ENCODE measurements at regions not wholly inside any gene's neighbourhood (a gene's known extent, or its start where the extent isn't known, plus 50 kb on each side); places are given as distances from the start of the nearest gene placed in this dataset.

DNA sequence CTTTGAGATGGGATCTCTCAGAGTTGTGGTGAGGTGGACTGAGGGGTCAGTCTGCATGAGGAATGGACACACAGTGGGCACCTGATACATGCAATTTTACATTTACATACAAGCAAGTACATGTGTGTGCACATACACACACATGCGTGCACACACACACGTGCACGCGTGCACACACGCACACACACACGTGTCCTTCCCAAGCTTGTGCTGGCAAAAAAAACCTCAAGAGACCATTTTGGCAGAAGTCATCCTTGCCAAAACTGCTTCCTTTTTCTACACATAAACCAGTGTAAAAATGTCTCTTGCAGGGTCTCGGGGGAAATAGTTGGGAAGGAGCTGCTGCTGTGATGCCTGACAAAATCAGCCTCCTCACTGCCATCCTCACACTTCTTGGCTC, 279.5 kb upstream of the POU3F3 start:
- CTCF ChIA-PET, result no interaction called here
- H3K4me1 ChIP-seq (ENCODE audit: control insufficient read depth, insufficient read depth, low read length), result no peaks in the 10 kb centered on the region
- H3K36me3 ChIP-seq (ENCODE audit: control insufficient read depth in 2 of 2, insufficient read depth in 1 of 2, low read length in 2 of 2), result no peaks in the 10 kb centered on the region
- H3K4me3 ChIP-seq (ENCODE audit: low read depth, low read length), result no peak overlapping the region
- H3K9me3 ChIP-seq (ENCODE audit: control insufficient read depth, insufficient read depth, low read depth, low read length), result no peaks in the 10 kb centered on the region
- POLR2A ChIA-PET, result no interaction called here
- H3K27ac ChIP-seq (ENCODE audit: extremely low read depth, low read depth, low read length), result no peak overlapping the region
- TF ChIP-seq, protein P1, sequence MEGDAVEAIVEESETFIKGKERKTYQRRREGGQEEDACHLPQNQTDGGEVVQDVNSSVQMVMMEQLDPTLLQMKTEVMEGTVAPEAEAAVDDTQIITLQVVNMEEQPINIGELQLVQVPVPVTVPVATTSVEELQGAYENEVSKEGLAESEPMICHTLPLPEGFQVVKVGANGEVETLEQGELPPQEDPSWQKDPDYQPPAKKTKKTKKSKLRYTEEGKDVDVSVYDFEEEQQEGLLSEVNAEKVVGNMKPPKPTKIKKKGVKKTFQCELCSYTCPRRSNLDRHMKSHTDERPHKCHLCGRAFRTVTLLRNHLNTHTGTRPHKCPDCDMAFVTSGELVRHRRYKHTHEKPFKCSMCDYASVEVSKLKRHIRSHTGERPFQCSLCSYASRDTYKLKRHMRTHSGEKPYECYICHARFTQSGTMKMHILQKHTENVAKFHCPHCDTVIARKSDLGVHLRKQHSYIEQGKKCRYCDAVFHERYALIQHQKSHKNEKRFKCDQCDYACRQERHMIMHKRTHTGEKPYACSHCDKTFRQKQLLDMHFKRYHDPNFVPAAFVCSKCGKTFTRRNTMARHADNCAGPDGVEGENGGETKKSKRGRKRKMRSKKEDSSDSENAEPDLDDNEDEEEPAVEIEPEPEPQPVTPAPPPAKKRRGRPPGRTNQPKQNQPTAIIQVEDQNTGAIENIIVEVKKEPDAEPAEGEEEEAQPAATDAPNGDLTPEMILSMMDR (tag by site-specific recombination; IDR thresholded peaks at IDR 0.05), result no peak
- no peak for TF ChIP-seq TCF7L2 (IDR thresholded peaks at IDR 0.05; ENCODE audit: borderline replicate concordance, low read depth, low read length)
- TF ChIP-seq SETDB1 (IDR thresholded peaks at IDR 0.05; ENCODE audit: insufficient read length, low read length), result no peak
- TF ChIP-seq ZNF776 (tag by site-specific recombination; IDR thresholded peaks at IDR 0.05; ENCODE audit: borderline replicate concordance), result no peak
- no peak for TF ChIP-seq ZNF549 (tag by site-specific recombination; IDR thresholded peaks at IDR 0.05)
- no peak for TF ChIP-seq ZNF76 (tag by site-specific recombination; IDR thresholded peaks at IDR 0.05; ENCODE audit: borderline replicate concordance, low read depth)
- TF ChIP-seq, protein P2, sequence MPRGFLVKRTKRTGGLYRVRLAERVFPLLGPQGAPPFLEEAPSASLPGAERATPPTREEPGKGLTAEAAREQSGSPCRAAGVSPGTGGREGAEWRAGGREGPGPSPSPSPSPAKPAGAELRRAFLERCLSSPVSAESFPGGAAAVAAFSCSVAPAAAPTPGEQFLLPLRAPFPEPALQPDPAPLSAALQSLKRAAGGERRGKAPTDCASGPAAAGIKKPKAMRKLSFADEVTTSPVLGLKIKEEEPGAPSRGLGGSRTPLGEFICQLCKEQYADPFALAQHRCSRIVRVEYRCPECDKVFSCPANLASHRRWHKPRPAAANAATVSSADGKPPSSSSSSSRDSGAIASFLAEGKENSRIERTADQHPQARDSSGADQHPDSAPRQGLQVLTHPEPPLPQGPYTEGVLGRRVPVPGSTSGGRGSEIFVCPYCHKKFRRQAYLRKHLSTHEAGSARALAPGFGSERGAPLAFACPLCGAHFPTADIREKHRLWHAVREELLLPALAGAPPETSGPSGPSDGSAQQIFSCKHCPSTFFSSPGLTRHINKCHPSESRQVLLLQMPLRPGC (tag by site-specific recombination; IDR thresholded peaks at IDR 0.05), result no peak
- no peak for TF ChIP-seq ZNF785 (tag by site-specific recombination; IDR thresholded peaks at IDR 0.05)

DNA sequence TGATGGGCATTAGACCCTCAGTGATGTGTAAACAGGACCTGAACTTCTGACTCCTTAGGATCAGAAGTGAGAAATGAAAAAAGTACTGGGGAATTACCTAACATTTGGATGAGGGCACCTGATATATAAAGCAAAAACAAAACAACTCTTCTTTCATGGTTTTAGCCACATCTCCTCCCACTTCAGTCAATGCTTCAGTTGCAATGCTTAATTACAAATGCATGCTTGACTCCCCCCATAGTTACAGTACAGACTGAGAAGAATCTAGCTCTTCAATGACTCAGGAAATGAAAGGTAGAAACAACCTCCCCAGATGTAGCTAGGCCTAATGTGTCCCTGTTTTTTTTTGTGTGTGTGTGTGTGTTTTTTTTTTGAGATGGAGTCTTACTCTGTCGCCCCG, 276.8 kb upstream of the POU3F3 start:
- Histone ChIP-seq H3K9me3 (ENCODE audit: control insufficient read depth, insufficient read depth, low read depth, low read length) (no peaks in the 10 kb centered on the region), H3K4me3 (ENCODE audit: low read depth, low read length) (no peak overlapping the region), H3K27ac (ENCODE audit: extremely low read depth, low read depth, low read length) (no peak overlapping the region), H3K36me3 (ENCODE audit: control insufficient read depth in 2 of 2, insufficient read depth in 1 of 2, low read length in 2 of 2) (no peaks in the 10 kb centered on the region), H3K4me1 (ENCODE audit: control insufficient read depth, insufficient read depth, low read length) (no peaks in the 10 kb centered on the region)
- TF ChIP-seq SALL2 (tag by site-specific recombination; IDR thresholded peaks at IDR 0.05; ENCODE audit: borderline replicate concordance) (no peak), ZNF518A (tag by site-specific recombination; conservative IDR thresholded peaks at IDR 0.05; ENCODE audit: low read depth) (no peak), ZNF366 (tag by site-specific recombination; conservative IDR thresholded peaks at IDR 0.05) (no peak), REPIN1 (tag by site-specific recombination; IDR thresholded peaks at IDR 0.05; ENCODE audit: low read depth) (no peak), ZNF19 (tag by site-specific recombination; IDR thresholded peaks at IDR 0.05; ENCODE audit: low read depth) (no peak), ZNF184 (tag by site-specific recombination; IDR thresholded peaks at IDR 0.05) (no peak), ZNF169 (tag by site-specific recombination; IDR thresholded peaks at IDR 0.05) (no peak), ZNF239 (tag by site-specific recombination; IDR thresholded peaks at IDR 0.05) (no peak)
- ChIA-PET CTCF (no interaction called here), POLR2A (no interaction called here)
